GM19324 (cell line): ENCODE measurements at regions not wholly inside any gene's neighbourhood (a gene's known extent, or its start where the extent isn't known, plus 50 kb on each side); places are given as distances from the start of the nearest gene placed in this dataset.
A peak's percentile ranks its signal among the peaks of the same experiment; 100 is the strongest.

ENCODE experiments used
- ATAC-seq: cut with Tn5 transposase; IDR thresholded peaks from one replicate; pipeline ENCODE4 v1.9.1; 2021; ENCODE audit warnings: mild to moderate bottlenecking, moderate library complexity; ENCODE audit not compliant: unreplicated experiment, low FRiP score

DNA sequence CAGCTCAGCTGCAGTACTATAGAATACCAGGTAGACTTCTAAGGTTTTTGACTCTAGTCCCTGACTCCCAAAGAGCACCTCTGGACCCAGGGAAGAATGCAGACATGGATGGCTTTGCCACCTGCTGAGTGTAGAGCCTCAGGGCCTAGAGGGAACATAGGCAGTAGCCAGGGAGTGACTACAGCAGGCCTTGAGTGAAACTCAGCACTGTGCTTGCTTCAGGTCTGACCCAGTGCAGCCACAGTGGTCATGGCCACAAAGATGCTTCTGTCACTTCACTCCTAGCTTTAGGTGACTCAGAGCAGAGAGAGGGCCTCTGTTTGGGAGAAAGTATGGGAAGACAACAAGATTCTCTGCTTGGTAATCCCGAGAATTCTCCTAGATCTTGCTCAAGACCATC is 162.2 kb upstream of the ITGA4 start:
- no peak for ATAC-seq

DNA sequence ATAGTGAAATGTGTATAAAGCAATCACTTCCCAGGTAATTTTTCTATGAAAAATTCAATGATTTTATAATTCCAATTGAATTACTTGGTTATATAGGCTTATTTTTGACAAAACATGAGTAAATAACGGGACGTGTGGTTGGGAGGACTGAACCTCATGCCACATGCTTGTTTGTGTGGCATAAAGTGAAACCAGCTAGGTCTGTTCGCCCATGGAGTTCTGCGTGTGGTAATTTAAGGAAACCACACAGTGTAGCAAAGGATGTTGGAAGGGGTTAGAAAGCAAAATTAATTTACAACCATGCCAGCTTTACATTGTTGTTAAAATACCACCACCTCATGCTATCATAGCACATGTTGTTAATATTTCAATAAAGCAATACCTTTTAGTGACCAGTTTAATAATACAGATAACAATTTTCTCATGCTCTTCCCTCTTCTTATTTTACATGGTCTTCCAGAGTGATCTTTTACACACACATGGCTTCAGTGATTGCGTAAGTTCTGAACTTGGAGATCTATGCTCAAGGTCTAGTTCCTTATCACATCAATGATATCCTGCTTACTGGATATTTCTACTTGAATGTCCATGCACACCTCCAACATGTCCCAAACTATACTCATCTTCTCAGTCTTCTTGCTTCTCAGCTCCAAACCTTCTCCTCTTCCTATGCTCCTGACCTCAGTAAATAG is 156.4 kb upstream of the ITGA4 start:
- ATAC-seq = no peak

GRCh38 chr2:181304011-181304844 is 153.0 kb upstream of the ITGA4 start:
- no peak for ATAC-seq

- ATAC-seq = peak; percentile 89
These were observed 151.7 kb upstream of the ITGA4 start for GRCh38 chr2:181305301-181306123.

- no peak for ATAC-seq
These were observed 150.4 kb upstream of the ITGA4 start for GRCh38 chr2:181306785-181307184.

GRCh38 chr2:181307203-181307991 is 149.8 kb upstream of the ITGA4 start:
- ATAC-seq = no peak

DNA sequence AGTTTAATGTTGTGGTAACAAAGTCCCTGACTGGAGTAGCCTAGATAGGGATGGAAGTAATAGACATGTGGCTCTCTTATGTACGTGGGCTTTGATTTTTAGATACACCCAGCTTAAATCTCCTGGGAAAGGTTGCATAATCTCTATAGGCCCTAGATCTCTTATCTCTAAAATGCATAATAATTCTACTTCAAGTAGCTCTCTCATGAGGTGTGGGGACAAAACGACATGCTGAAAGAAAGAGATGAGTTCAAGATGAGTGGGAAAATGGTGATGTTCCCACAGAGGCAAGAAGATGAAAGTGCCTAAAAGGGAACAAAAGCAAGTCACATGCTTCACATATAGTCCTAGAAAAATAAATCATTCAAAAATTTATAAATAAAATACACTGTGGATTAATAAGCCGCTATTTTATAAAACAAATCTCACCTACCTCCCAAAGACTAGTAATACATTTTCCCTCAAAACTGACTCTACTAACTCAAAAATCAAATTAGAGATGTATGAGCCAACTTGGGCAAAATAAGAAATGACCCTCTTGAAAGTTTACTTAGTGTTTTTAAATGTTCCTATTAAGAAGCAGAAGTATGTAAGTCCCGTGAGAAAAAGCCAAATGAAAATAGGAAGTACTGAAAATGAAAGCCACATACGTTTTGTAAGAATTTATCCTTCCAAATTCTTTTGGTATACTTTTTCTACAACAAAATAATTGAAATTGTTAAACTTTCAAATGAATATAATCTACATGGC is 148.2 kb upstream of the ITGA4 start:
- no peak for ATAC-seq

- ATAC-seq = no peak
These were observed 147.6 kb upstream of the ITGA4 start for GRCh38 chr2:181309586-181309985.

DNA sequence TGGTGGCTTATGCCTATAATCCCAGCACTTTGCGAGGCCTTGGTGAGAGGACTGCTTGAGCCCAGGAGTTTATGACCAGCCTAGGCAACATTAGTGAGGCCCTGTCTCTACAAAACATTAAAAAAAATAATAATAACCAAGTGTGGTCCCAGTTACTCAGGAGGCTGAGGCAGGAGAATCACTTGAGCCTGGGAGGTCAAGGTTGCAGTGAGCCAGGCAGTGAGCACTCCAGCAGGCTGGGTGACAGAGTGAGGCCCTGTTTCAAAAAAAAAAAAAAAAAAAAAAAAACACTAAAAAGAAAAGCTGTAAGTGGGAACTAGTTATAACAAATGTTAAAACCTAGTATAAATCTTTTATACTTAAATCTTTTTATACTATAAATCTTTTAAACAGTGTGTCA is 146.2 kb upstream of the ITGA4 start:
- ATAC-seq = no peak

- ATAC-seq = peak; percentile 28
These were observed 145.3 kb upstream of the ITGA4 start for GRCh38 chr2:181311837-181312236.

- ATAC-seq = peak; percentile 90
These were observed 144.7 kb upstream of the ITGA4 start for GRCh38 chr2:181312515-181312927.

GRCh38 chr2:181313845-181314244 is 143.3 kb upstream of the ITGA4 start:
- ATAC-seq = no peak

GRCh38 chr2:181314551-181314950 is 142.6 kb upstream of the ITGA4 start:
- no peak for ATAC-seq

DNA sequence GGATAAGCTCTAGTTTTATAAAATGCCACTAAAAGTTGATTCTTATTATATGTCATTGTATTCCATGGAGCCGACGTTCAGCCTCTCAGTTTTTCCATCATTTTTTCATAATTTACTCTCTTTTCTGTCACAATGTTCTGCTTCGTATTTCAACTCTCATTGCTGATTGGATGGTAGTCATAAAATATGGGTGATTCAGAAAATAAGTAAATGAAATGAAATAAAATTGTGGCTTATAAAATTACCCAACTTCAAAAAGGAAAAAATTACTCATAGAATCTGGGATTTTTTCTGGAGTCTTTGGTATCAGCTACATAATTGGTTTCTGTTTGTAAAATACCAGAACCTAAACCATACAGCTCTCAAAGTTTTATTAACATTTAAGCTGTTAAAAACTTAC is 139.7 kb upstream of the ITGA4 start:
- ATAC-seq = no peak

DNA sequence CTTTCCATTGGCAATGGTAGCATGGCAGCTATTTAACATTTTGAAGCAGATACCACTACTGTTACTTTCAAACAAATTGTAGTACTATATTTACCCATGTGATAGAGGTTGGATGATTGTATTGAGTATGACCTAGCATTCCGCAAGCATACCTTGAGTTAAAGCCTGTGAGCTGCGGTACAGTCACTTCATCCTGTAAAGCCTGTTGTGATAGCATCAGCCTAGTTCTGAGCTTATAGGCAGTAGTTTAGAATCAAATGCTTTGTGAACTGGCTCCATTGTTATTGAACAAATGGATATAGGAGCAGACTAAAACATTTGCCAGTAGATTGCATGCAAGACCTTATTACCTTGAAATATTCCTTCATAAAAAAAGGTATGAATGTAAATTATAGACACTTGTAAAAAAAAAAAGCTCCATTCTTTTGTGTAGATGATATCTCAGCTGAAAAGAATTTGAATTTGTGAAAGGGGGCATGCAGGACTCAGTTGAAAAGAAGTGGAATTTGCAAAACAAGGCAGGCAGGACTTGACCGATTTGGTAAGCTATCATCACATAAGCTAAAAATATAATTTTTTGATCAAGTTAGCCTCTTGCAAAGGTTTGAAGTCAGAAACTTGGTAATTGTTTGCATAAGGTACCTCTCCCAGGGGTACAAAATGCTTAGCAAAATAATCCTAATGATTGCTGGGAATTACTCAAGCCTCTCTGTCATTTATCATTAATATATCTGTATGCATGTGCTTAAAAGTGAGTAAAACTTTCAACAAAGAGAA is 138.5 kb upstream of the ITGA4 start:
- no peak for ATAC-seq

GRCh38 chr2:181319286-181319685 is 137.9 kb upstream of the ITGA4 start:
- ATAC-seq = no peak

GRCh38 chr2:181320638-181321037 is 136.5 kb upstream of the ITGA4 start:
- ATAC-seq = no peak

GRCh38 chr2:181324912-181325311 is 132.3 kb upstream of the ITGA4 start:
- ATAC-seq = no peak

DNA sequence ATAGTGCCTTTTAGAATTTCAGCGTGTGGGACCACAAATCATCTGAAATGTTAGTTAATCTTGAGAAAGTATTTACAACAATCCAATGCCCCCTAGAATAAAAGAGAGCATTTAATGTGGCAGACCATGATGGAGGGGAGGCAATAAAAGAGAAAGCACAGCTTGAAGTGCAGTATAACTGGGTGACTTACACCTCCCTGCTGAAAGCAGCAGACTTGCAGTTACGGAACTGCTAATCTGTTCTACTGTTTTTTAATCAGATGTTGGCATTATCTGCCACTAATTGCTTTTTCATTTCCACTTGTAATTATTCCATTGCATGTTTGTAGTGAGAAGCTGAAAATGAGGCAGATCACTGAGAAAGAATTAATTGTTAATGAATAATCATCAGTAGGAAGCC is 130.5 kb upstream of the ITGA4 start:
- ATAC-seq = no peak
